ENCODE measurements at regions not wholly inside any gene's neighbourhood (a gene's known extent, or its start where the extent isn't known, plus 50 kb on each side); places are given as distances from the start of the nearest gene placed in this dataset.

GRCh38 chr7:66535414-66536329 is 93.0 kb upstream of the KCTD7 start:
- TF ChIP-seq CTCF (IDR thresholded peaks at IDR 0.05; ENCODE audit: insufficient read depth, low read depth, low read length) (no peak), EZH2 (IDR thresholded peaks at IDR 0.05; ENCODE audit: insufficient read depth, low read length) (no peak)
